ENCODE measurements at regions not wholly inside any gene's neighbourhood (a gene's known extent, or its start where the extent isn't known, plus 50 kb on each side); places are given as distances from the start of the nearest gene placed in this dataset.

DNA sequence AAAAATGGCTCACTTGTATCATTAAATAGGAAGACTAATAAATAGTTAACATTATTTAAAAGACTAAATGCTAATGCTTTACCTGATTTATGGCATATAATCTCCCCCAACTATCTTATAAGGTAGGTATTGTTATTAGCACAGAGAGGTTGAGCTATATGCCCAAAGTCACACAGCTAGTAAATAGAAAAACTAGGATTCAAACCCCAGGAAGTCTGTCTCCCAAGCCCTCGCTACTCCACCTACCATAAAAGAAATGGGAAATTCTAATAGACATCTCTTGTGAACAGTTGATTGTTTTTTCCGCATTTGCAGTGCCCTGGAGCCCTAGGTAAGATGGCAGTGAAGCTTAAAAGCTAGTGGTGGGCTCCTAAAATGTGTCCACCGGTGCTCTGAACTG lies 65.2 kb upstream of the SOD1 start:
- H3K9ac ChIP-seq (ENCODE audit: extremely low read depth, low read length, poor library complexity, severe bottlenecking): no peak overlapping the region
- TF ChIP-seq, protein P1, sequence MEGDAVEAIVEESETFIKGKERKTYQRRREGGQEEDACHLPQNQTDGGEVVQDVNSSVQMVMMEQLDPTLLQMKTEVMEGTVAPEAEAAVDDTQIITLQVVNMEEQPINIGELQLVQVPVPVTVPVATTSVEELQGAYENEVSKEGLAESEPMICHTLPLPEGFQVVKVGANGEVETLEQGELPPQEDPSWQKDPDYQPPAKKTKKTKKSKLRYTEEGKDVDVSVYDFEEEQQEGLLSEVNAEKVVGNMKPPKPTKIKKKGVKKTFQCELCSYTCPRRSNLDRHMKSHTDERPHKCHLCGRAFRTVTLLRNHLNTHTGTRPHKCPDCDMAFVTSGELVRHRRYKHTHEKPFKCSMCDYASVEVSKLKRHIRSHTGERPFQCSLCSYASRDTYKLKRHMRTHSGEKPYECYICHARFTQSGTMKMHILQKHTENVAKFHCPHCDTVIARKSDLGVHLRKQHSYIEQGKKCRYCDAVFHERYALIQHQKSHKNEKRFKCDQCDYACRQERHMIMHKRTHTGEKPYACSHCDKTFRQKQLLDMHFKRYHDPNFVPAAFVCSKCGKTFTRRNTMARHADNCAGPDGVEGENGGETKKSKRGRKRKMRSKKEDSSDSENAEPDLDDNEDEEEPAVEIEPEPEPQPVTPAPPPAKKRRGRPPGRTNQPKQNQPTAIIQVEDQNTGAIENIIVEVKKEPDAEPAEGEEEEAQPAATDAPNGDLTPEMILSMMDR (conservative IDR thresholded peaks at IDR 0.05): no peak
- Mint-ChIP-seq H3K4me3 (no peak overlapping the region), H3K36me3 (ENCODE audit: low read depth) (no peaks in the 10 kb centered on the region), H3K9me3 (peaks cover 10% of the 10 kb centered on the region), H3K4me1 (no peaks in the 10 kb centered on the region), H3K27ac (no peak overlapping the region), H3K27me3 (ENCODE audit: insufficient read depth) (peaks cover 2% of the 10 kb centered on the region)
- no peaks in the 10 kb centered on the region for H3K27me3 ChIP-seq (ENCODE audit: control insufficient read depth, insufficient read depth, low read length, poor library complexity, severe bottlenecking)
- no peak for DNase-seq
- WGBS, 2 experiments (ENCODE audit: insufficient coverage in 1 of 2, insufficient read length in 1 of 2): 90% methylated on average over 2 of the region's 3 CpGs; no CpG with 5 or more reads in 1 of the 2 experiments
- no peak overlapping the region for H3K4me3 ChIP-seq (ENCODE audit: low read length)
- H3K27ac ChIP-seq (ENCODE audit: low read depth, low read length): no peak overlapping the region
- H3K9me3 ChIP-seq (ENCODE audit: control insufficient read depth, low read length): peaks cover 5% of the 10 kb centered on the region
- no peaks in the 10 kb centered on the region for H3K36me3 ChIP-seq (ENCODE audit: control insufficient read depth, insufficient read depth, low read length)
- H3K4me1 ChIP-seq (ENCODE audit: control insufficient read depth, insufficient read depth, low read length): no peaks in the 10 kb centered on the region

DNA sequence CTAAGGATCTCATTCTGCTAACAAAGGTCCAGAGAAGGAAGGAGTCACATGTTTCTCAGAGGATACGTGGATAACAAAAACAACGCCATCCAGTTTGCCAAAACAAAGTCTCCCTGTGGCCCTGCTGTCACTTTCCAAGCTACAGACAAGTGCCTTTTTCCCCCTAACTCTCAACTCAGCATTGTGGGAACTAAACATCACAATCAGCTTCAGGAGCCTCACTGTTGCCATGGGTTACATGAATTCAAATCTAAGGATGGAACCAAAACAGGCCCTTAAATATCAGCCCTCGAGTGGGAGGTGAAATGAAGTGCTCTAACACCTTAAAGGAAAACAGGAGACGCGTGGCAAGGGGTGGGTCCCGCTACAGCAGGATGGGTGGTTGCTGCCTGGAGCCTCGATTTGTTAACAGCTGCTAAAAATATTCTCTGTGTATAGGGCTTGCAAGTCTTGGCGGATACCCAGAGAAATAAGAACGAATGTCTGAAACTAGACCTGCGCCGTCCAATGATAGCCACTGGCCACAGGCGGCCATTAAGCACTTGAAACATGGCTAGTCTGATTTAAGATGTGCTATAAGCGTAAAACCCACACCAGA lies 66.4 kb upstream of the SOD1 start:
- H3K4me3 ChIP-seq (ENCODE audit: low read length): no peak overlapping the region
- peak overlapping the region; percentile 71 for H3K27ac ChIP-seq (ENCODE audit: low read depth, low read length)
- peaks cover 4% of the 10 kb centered on the region for H3K4me1 Mint-ChIP-seq
- 82 to 90% methylated on average over 9 to 13 of the region's 13 CpGs for WGBS, 2 experiments (ENCODE audit: insufficient coverage in 1 of 2, insufficient read length in 1 of 2)
- no peak overlapping the region for H3K9ac ChIP-seq (ENCODE audit: extremely low read depth, low read length, poor library complexity, severe bottlenecking)
- H3K27me3 ChIP-seq (ENCODE audit: control insufficient read depth, insufficient read depth, low read length, poor library complexity, severe bottlenecking): no peaks in the 10 kb centered on the region
- no peaks in the 10 kb centered on the region for H3K36me3 Mint-ChIP-seq (ENCODE audit: low read depth)
- H3K27me3 Mint-ChIP-seq (ENCODE audit: insufficient read depth): peaks cover 2% of the 10 kb centered on the region
- no peak overlapping the region for H3K4me3 Mint-ChIP-seq
- TF ChIP-seq, protein P1 (conservative IDR thresholded peaks at IDR 0.05): no peak
- H3K9me3 ChIP-seq (ENCODE audit: control insufficient read depth, low read length): peaks cover 5% of the 10 kb centered on the region
- no peaks in the 10 kb centered on the region for H3K4me1 ChIP-seq (ENCODE audit: control insufficient read depth, insufficient read depth, low read length)
- H3K9me3 Mint-ChIP-seq: peaks cover 10% of the 10 kb centered on the region
- no peaks in the 10 kb centered on the region for H3K36me3 ChIP-seq (ENCODE audit: control insufficient read depth, insufficient read depth, low read length)
- no peak for DNase-seq
- no peak overlapping the region for H3K27ac Mint-ChIP-seq

GRCh38 chr21:31592516-31592915 lies 67.0 kb upstream of the SOD1 start:
- no peaks in the 10 kb centered on the region for H3K36me3 ChIP-seq (ENCODE audit: control insufficient read depth, insufficient read depth, low read length)
- TF ChIP-seq, protein P1 (conservative IDR thresholded peaks at IDR 0.05): no peak
- H3K27ac ChIP-seq (ENCODE audit: low read depth, low read length): peak overlapping the region; percentile 71
- H3K4me3 Mint-ChIP-seq: no peak overlapping the region
- peaks cover 2% of the 10 kb centered on the region for H3K27me3 Mint-ChIP-seq (ENCODE audit: insufficient read depth)
- no peaks in the 10 kb centered on the region for H3K36me3 Mint-ChIP-seq (ENCODE audit: low read depth)
- peaks cover 4% of the 10 kb centered on the region for H3K4me1 Mint-ChIP-seq
- peaks cover 10% of the 10 kb centered on the region for H3K9me3 Mint-ChIP-seq
- no peak overlapping the region for H3K9ac ChIP-seq (ENCODE audit: extremely low read depth, low read length, poor library complexity, severe bottlenecking)
- no peaks in the 10 kb centered on the region for H3K27me3 ChIP-seq (ENCODE audit: control insufficient read depth, insufficient read depth, low read length, poor library complexity, severe bottlenecking)
- H3K27ac Mint-ChIP-seq: no peak overlapping the region
- no peaks in the 10 kb centered on the region for H3K4me1 ChIP-seq (ENCODE audit: control insufficient read depth, insufficient read depth, low read length)
- no peak overlapping the region for H3K4me3 ChIP-seq (ENCODE audit: low read length)
- WGBS, 2 experiments (ENCODE audit: insufficient coverage in 1 of 2, insufficient read length in 1 of 2): 85 to 100% methylated on average over 1 to 3 of the region's 3 CpGs
- peaks cover 5% of the 10 kb centered on the region for H3K9me3 ChIP-seq (ENCODE audit: control insufficient read depth, low read length)
- DNase-seq: no peak

Measured in endodermal cell (in vitro differentiated cells).